H9 (cell line): ENCODE measurements at regions not wholly inside any gene's neighbourhood (a gene's known extent, or its start where the extent isn't known, plus 50 kb on each side); places are given as distances from the start of the nearest gene placed in this dataset.

Experiments used
- DNase-seq: peaks from one replicate; pipeline ENCODE4 v3.0.0-alpha.2; 2017
- H2AFZ ChIP-seq: one replicate; pipeline ENCODE4 v1.6.1; 2013; ENCODE audit warnings: mild to moderate bottlenecking, low read length, control low read depth, moderate library complexity
- H2AK5ac ChIP-seq: 2 replicates; pipeline ENCODE4 v1.6.1; 2013; ENCODE audit warnings: low read length, control low read depth, mixed read lengths; ENCODE audit not compliant: insufficient read length
- H2BK120ac ChIP-seq: one replicate; pipeline ENCODE4 v1.6.1; 2013; ENCODE audit warnings: low read depth, mild to moderate bottlenecking, low read length, control low read depth, inconsistent platforms; ENCODE audit not compliant: poor library complexity, severe bottlenecking
- H2BK12ac ChIP-seq: 2 replicates; pipeline ENCODE4 v1.6.1; 2013; ENCODE audit warnings: low read length, control low read depth, mixed read lengths, low read depth; ENCODE audit not compliant: insufficient read length
- H2BK15ac ChIP-seq: 2 replicates; pipeline ENCODE4 v1.6.1; 2013; ENCODE audit warnings: low read depth, low read length, control low read depth
- H2BK20ac ChIP-seq: one replicate; pipeline ENCODE4 v1.6.1; 2013; ENCODE audit warnings: low read depth, mild to moderate bottlenecking, low read length, control low read depth, inconsistent platforms; ENCODE audit not compliant: poor library complexity, severe bottlenecking
- H2BK5ac ChIP-seq: 2 replicates; pipeline ENCODE4 v1.6.1; 2013; ENCODE audit warnings: low read length, control low read depth, mixed read lengths; ENCODE audit not compliant: insufficient read length
- H3K14ac ChIP-seq: 2 replicates; pipeline ENCODE4 v1.6.1; 2013; ENCODE audit warnings: low read length, control low read depth; ENCODE audit not compliant: insufficient read depth
- H3K18ac ChIP-seq: 2 replicates; pipeline ENCODE4 v1.6.1; 2013; ENCODE audit warnings: low read depth, mild to moderate bottlenecking, mixed read lengths, low read length, control low read depth; ENCODE audit not compliant: insufficient read length
- H3K23ac ChIP-seq: 2 replicates; pipeline ENCODE4 v1.6.1; 2013; ENCODE audit warnings: low read length, control low read depth, mixed read lengths, low read depth; ENCODE audit not compliant: insufficient read length
- H3K23me2 ChIP-seq: 2 replicates; pipeline ENCODE4 v1.6.1; 2013; ENCODE audit warnings: low read depth, mild to moderate bottlenecking, mixed read lengths, low read length, control low read depth; ENCODE audit not compliant: insufficient read length, poor library complexity, severe bottlenecking
- H3K27ac ChIP-seq: 2 replicates; pipeline ENCODE4 v1.5.1; 2013; ENCODE audit warnings: low read length, control low read depth, mixed read lengths, low read depth; ENCODE audit not compliant: insufficient read length
- H3K27me3 ChIP-seq: 2 replicates; pipeline ENCODE4 v1.6.1; 2013; ENCODE audit warnings: low read length, control low read depth, inconsistent platforms; ENCODE audit not compliant: insufficient read depth
- H3K4ac ChIP-seq: 2 replicates; pipeline ENCODE4 v1.6.1; 2013; ENCODE audit warnings: low read depth, mild to moderate bottlenecking, control low read depth, inconsistent platforms, low read length, moderate library complexity
- H3K4me1 ChIP-seq: 2 replicates; pipeline ENCODE4 v1.6.1; 2013; ENCODE audit warnings: low read length, control low read depth, inconsistent platforms; ENCODE audit not compliant: insufficient read depth
- H3K4me2 ChIP-seq: 2 replicates; pipeline ENCODE4 v1.6.1; 2013; ENCODE audit warnings: low read length, control low read depth, mixed read lengths; ENCODE audit not compliant: insufficient read length, insufficient read depth
- H3K56ac ChIP-seq: 2 replicates; pipeline ENCODE4 v1.6.1; 2013; ENCODE audit warnings: low read depth, mild to moderate bottlenecking, mixed read lengths, low read length, control low read depth; ENCODE audit not compliant: insufficient read length
- H3K79me1 ChIP-seq: 2 replicates; pipeline ENCODE4 v1.6.1; 2013; ENCODE audit warnings: low read depth, mild to moderate bottlenecking, moderate library complexity, low read length, control low read depth, inconsistent platforms; ENCODE audit not compliant: insufficient read depth, poor library complexity, severe bottlenecking
- H3K79me2 ChIP-seq: 2 replicates; pipeline ENCODE4 v1.6.1; 2013; ENCODE audit warnings: low read length, control low read depth, inconsistent platforms; ENCODE audit not compliant: insufficient read depth
- H3K9ac ChIP-seq: 2 replicates; pipeline ENCODE4 v1.6.1; 2013; ENCODE audit warnings: low read length, control low read depth, mixed read lengths; ENCODE audit not compliant: insufficient read length; ENCODE audit errors: extremely low read depth
- H3K9me3 ChIP-seq: one replicate; pipeline ENCODE4 v1.6.1; 2013; ENCODE audit warnings: low read depth, low read length, inconsistent platforms; ENCODE audit not compliant: control insufficient read depth
- H3T11ph ChIP-seq: one replicate; pipeline ENCODE4 v1.6.1; 2013; ENCODE audit warnings: mild to moderate bottlenecking, low read length, control low read depth, inconsistent platforms
- H4K20me1 ChIP-seq: one replicate; pipeline ENCODE4 v1.6.1; 2013; ENCODE audit not compliant: control insufficient read depth, insufficient read length, insufficient read depth
- H4K5ac ChIP-seq: 2 replicates; pipeline ENCODE4 v1.6.1; 2013; ENCODE audit warnings: low read depth, mild to moderate bottlenecking, mixed read lengths, low read length, control low read depth; ENCODE audit not compliant: insufficient read length
- H4K8ac ChIP-seq: replicated peaks from 2 replicates; pipeline ENCODE4 v1.6.1; 2013; ENCODE audit warnings: low read length, control low read depth, mixed read lengths, low read depth; ENCODE audit not compliant: insufficient read length
- H4K91ac ChIP-seq: 2 replicates; pipeline ENCODE4 v1.6.1; 2013; ENCODE audit warnings: low read depth, mild to moderate bottlenecking, moderate library complexity, mixed read lengths, low read length, control low read depth; ENCODE audit not compliant: insufficient read length
- H3K27ac Mint-ChIP-seq, 3 experiments: 2 replicates in 2 of 3; 3 replicates in 1 of 3; pipeline ENCODE4 v1.8.0; 2020 to 2021; ENCODE audit warnings: mixed read lengths in 3 of 3, mild to moderate bottlenecking in 1 of 3, moderate library complexity in 1 of 3
- H3K27me3 Mint-ChIP-seq: 2 replicates; pipeline ENCODE4 v1.8.0; 2021; ENCODE audit warnings: low read depth, mild to moderate bottlenecking, moderate library complexity, mixed read lengths
- H3K36me3 Mint-ChIP-seq, 3 experiments: 2 replicates in 2 of 3; 3 replicates in 1 of 3; pipeline ENCODE4 v1.8.0; 2020 to 2021; ENCODE audit warnings: low read depth in 3 of 3, mixed read lengths in 3 of 3; ENCODE audit not compliant: insufficient read depth in 1 of 3
- H3K4me1 Mint-ChIP-seq, 2 experiments: 2 replicates each; pipeline ENCODE4 v1.8.0; 2020; ENCODE audit warnings: mixed read lengths in 2 of 2
- H3K4me3 Mint-ChIP-seq, 2 experiments: 2 replicates in 1 of 2; 3 replicates in 1 of 2; pipeline ENCODE4 v1.8.0; 2020 to 2021; ENCODE audit warnings: mild to moderate bottlenecking in 2 of 2, mixed read lengths in 2 of 2, moderate library complexity in 1 of 2
- H3K9me3 Mint-ChIP-seq, 2 experiments: 2 replicates in 1 of 2; 3 replicates in 1 of 2; pipeline ENCODE4 v1.8.0; 2020; ENCODE audit warnings: mild to moderate bottlenecking in 2 of 2, mixed read lengths in 2 of 2, moderate library complexity in 1 of 2
- TF ChIP-seq, protein P1 (sequence below): fragments of 200-600 bp; sonication (generic); conservative IDR thresholded peaks from 3 replicates; pipeline ENCODE4 v1.8.0; 2021; ENCODE audit warnings: antibody characterized with exemption, mild to moderate bottlenecking

DNA sequence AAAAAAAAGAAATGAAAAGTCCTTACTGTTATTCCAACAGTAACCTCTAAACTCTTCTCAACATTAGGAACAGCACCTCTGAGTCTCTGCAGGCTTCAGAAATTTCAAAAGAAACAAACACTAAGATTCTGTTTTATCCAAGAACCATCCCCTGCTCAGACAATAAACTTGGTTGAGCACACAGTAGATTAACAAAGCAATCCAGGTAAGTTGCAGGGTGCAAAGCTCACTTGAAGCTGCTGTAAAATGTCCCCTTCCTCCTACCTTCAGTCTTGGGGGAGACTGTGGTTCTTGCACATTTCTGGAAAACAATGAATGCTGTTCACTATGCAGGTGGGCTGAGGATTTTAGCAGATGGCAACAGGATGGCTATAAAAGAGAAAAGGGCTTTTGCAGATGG lies 484.1 kb downstream of the IGSF11 start:
- no peak overlapping the region for H2BK20ac ChIP-seq
- no peaks in the 10 kb centered on the region for H3K9me3 ChIP-seq
- no peak overlapping the region for H4K91ac ChIP-seq
- Mint-ChIP-seq H3K9me3 (no peaks in the 10 kb centered on the region), H3K27me3 (no peaks in the 10 kb centered on the region), H3K4me3 (no peak overlapping the region), H3K4me1 (no peaks in the 10 kb centered on the region), H3K36me3 (no peaks in the 10 kb centered on the region), H3K27ac (no peak overlapping the region; a peak in 1 of 7 replicates)
- no peak overlapping the region for H3K14ac ChIP-seq
- H2AFZ ChIP-seq: no peak overlapping the region
- no peak overlapping the region for H3K23ac ChIP-seq
- H3K56ac ChIP-seq: no peak overlapping the region
- TF ChIP-seq, protein P1, sequence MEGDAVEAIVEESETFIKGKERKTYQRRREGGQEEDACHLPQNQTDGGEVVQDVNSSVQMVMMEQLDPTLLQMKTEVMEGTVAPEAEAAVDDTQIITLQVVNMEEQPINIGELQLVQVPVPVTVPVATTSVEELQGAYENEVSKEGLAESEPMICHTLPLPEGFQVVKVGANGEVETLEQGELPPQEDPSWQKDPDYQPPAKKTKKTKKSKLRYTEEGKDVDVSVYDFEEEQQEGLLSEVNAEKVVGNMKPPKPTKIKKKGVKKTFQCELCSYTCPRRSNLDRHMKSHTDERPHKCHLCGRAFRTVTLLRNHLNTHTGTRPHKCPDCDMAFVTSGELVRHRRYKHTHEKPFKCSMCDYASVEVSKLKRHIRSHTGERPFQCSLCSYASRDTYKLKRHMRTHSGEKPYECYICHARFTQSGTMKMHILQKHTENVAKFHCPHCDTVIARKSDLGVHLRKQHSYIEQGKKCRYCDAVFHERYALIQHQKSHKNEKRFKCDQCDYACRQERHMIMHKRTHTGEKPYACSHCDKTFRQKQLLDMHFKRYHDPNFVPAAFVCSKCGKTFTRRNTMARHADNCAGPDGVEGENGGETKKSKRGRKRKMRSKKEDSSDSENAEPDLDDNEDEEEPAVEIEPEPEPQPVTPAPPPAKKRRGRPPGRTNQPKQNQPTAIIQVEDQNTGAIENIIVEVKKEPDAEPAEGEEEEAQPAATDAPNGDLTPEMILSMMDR: no peak
- H2AK5ac ChIP-seq: no peak overlapping the region
- H2BK120ac ChIP-seq: no peak overlapping the region
- no peak for DNase-seq
- no peaks in the 10 kb centered on the region for H4K20me1 ChIP-seq
- H4K8ac ChIP-seq: no peak overlapping the region
- no peaks in the 10 kb centered on the region for H3K23me2 ChIP-seq
- no peak overlapping the region for H3T11ph ChIP-seq
- H2BK5ac ChIP-seq: no peak overlapping the region
- H4K5ac ChIP-seq: no peak overlapping the region
- no peak overlapping the region for H2BK12ac ChIP-seq
- H3K79me1 ChIP-seq: no peaks in the 10 kb centered on the region
- no peak overlapping the region for H3K4ac ChIP-seq
- H3K4me1 ChIP-seq: no peaks in the 10 kb centered on the region
- no peak overlapping the region for H3K4me2 ChIP-seq
- no peaks in the 10 kb centered on the region for H3K27me3 ChIP-seq
- H3K9ac ChIP-seq: no peak overlapping the region
- H3K18ac ChIP-seq: no peak overlapping the region
- H3K79me2 ChIP-seq: no peaks in the 10 kb centered on the region
- no peak overlapping the region for H2BK15ac ChIP-seq
- no peak overlapping the region for H3K27ac ChIP-seq
